ENCODE measurements at regions not wholly inside any gene's neighbourhood (a gene's known extent, or its start where the extent isn't known, plus 50 kb on each side); places are given as distances from the start of the nearest gene placed in this dataset.
"Not testable (repeated sequence)": the region's sequence is repeated elsewhere in the genome, so short reads cannot be mapped to it uniquely, and the experiment has no call there.

DNA sequence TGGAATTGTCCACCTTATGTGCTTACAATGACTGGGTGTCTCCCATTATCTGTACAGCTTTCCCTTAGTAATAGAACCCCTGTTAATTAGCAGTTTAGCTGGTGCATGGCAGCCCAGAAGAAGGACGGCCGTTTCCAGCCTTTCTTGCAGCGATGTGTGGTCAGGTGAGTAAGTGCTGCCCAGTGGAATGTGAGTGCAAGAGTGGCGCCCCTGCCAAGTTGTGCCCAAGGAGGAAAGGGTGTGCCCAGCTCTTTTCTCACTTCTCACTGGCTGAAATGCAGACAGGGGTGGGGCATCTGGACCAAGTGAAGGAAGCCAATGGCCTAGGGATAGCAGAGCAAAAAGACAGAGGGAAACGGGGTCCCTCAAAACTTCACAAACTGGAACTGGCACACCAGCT is 296.8 kb downstream of the PREX1 start:
- no peak for DNase-seq (ENCODE audit: low spot score)

DNA sequence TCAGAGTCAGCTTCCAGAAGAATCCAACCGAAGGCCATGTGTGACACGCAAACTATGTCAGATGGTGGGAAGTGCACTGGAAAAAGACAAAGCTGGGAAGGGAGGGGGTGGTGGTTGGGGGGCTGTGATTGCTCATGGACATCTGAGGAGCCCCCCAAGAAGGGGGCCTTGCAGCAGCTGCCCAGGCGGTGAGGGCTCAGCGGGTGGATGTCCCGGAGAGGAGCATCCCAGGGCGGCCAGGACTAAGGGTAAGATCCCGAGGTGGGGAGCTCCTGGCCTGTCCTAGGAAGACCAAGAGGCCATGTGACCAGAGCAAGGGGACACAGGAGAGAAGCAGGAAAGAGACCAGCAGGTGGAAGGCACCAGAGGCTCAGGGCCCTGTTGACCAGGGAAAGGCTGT is 299.5 kb downstream of the PREX1 start:
- no peak for DNase-seq (ENCODE audit: low spot score)

DNA sequence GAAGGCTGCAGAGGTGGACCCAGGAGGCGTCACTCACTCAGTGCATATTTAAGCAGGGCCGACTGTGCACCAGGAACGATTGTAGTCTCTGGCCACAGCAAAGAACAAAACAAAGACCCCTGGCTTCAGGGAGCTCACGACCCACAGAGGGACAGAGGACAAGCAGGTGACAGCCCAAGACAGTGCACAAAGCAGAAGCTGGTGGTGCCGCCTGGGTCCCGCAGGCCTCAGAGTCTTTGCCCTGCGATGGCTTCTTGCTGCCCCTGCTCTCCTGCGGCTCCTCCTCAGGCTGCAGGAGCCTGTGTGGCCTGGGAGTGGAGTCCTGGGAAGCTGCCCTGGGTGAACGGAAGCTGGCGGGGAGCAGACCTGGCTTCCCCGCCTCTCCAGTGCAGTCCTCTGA is 300.0 kb downstream of the PREX1 start:
- DNase-seq (ENCODE audit: low spot score), result no peak

DNA sequence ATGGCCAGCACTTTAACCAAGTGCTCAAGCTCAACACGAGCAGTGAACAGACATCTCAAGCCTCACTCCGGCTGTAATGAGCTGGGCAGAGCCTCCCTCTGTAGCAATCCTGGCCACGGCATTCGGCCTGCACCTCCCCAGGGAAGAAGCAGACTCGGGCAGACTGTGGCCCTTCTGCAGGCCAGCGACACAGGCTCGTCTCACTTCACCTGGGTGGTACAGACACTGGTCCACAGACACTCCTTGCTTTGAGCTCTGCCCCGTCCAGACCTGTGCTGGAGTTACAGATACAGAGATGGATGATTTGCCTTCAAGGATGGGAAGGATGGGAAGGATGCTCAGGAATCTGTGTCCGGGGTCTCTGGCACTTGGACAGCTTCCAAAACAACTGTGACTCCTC is 300.9 kb downstream of the PREX1 start:
- DNase-seq (ENCODE audit: low spot score), result no peak

DNA sequence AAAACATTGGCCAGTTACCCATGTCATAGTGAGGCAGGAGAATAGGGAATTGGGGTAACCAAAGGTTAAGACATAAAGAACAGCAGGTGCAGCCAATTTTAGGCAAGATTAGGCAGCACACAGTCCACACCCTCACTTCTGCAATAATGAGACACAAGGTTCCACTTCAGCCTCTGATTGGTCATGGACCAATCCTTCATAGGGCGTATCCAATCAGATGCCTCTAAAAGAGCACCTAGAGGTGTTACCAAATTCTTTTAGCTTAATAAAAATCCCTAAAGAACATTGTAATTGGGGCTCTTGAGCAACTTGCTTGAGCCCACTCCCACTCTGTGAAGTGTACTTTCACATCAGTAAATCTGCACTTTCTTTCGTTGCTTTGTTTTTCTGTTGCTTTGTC is 302.4 kb downstream of the PREX1 start:
- peak; percentile 24 for DNase-seq (ENCODE audit: low spot score)

DNA sequence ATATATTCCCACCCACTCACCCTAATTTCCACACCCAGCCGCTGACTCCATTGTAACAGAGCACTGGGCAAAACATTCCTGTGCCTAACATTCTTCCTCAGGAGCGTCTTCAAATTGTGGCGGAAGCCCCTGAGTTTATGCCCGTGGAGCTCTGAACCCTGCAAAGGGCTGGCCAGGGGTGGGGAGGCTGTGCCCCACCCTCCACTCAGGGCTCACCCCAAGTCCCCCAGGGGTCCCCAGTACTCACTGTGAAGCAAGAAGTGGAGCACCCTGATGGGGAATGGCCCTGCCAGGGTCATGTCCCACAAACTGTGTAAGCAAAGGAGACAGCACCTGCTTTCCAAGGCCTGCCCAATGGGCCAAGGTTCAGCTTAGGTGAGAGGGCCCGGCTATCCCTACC is 303.2 kb downstream of the PREX1 start:
- no peak for DNase-seq (ENCODE audit: low spot score)

DNA sequence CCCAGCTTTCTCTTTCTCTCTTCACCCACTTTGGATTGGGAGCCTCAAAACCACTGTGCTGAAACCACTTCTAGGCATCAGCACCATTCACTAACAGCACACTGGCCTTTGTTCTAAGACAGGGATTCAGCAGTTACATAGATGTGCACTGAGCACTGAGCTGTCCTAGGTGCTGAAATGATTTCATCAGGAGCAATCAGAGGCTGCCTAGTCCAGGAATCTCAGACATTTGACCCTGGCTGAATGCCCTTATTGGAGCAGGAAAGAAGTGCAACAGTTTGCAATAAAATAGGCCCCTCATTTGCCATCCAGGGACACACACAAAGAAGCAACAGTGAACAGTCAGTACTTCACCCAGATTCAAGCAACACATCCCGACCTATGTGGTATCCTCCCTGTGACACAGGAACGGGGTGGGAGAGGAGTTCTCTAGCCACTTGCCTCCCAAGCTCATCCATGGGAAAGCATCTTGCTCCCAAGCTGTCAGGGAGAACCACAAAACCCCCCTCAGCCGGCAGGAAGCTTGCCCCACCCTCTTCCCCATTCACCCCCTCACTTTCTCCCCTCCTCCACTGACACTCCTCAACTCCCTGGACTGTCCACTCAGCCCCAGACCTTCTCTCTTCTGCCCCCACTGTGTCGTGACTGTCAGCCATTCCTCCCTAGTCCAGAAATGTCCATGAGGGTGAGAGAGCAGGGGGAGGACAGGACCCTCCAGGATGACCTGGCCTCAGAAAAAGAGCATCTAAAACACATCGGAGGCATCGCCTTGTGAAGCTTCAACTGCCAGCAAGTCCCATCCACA is 304.4 kb downstream of the PREX1 start:
- DNase-seq (ENCODE audit: low spot score), result peak; percentile 53

DNA sequence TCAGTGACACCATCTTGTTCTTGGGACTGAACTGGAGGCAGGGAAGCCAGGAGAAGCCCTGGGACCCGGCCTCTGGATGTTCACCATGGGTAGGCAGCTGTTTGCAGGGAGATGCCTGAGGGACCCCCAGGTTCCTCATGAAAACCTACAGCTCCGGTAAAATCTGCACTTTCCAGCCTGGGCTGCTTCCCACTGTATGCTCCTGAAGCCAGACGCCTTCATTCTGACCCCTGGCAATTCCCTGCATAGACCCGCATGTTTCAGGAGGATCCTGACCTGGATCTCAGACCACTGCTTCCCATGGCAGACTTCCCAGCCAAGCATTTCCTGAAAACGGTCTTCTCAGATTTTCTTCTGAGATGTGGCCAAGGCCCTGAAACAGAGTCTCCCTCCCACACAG is 306.7 kb downstream of the PREX1 start:
- DNase-seq (ENCODE audit: low spot score), result no peak

DNA sequence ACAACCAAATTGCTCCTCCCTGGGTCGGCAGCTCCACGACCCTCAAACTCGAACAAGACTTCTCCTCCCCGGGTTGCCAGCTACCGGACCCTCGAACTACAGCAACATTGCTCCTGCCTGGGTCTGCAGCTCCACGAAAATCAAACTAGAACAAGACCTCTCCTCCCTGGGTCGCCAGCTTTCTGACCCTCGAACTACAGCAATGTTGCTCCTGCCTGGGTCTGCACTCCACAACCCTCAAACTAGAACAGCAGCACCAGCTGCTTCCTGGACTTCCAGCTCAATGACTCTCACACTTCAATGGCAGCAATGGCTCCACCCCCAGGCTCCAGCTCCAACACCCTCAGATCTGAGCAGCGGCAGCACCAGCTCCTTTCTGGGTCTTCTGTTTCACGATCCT is 311.6 kb downstream of the PREX1 start:
- DNase-seq (ENCODE audit: low spot score), result peak; percentile 12

DNA sequence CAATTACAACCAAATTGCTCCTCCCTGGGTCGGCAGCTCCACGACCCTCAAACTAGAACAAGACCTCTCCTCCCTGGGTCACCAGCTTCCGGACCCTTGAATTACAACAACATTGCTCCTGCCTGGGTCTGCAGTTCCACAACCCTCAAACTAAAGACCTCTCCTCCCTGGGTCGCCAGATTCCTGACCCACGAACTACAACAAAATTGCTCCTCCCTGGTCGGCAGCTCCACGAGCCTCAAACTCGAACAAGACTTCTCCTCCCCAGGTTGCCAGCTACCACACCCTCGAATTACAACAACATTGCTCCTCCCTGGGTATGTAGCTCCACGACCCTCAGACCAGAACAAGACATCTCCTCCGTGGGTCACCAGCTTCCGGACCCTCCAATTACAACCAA is 313.2 kb downstream of the PREX1 start:
- not testable (repeated sequence) for DNase-seq (ENCODE audit: low spot score)

DNA sequence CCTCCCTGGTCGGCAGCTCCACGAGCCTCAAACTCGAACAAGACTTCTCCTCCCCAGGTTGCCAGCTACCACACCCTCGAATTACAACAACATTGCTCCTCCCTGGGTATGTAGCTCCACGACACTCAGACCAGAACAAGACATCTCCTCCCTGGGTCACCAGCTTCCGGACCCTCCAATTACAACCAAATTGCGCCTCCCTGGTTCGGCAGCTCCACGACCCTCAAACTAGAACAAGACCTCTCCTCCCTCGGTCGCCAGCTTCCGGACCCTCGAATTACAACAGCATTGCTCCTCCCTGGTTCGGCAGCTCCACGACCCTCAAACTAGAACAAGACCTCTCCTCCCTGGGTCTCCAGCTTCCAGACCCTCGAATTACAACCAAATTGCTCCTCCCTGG is 315.3 kb downstream of the PREX1 start:
- DNase-seq (ENCODE audit: low spot score), result not testable (repeated sequence)

DNA sequence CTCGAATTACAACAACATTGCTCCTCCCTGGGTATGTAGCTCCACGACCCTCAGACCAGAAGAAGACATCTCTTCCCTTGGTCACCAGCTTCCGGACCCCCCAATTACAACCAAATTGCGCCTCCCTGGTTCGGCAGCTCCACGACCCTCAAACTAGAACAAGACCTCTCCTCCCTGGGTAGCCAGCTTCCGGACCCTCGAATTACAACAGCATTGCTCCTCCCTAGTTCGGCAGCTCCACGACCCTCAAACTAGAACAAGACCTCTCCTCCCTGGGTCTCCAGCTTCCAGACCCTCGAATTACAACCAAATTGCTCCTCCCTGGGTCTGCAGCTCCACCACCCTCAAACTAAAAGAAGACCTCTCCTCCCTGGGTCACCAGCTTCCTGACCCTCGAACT is 322.7 kb downstream of the PREX1 start:
- not testable (repeated sequence) for DNase-seq (ENCODE audit: low spot score)

DNA sequence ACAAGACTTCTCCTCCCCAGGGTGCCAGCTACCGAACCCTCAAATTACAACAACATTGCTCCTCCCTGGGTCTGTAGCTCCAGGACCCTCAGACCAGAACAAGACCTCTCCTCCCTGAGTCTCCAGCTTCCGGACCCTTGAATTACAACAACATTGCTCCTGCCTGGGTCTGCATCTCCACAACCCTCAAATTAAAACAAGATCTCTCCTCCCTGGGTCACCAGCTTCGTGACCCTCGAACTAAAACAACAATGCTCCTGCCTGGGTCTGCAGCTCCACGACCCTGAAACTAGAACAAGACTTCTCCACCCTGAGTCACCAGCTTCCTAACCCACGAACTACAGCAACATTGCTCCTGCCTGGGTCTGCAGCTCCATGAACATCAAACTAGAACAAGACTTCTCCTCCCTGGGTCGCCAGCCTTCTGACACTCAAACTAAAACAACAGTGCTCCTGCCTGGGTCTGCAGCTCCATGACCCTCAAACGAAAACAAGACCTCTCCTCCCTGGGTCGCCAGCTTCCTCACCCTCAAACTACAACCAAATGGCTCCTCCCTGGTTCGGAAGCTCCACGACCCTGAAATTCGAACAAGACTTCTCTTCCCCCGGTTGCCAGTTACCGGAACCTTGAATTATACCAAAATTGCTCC is 324.5 kb downstream of the PREX1 start:
- DNase-seq (ENCODE audit: low spot score), result no peak

DNA sequence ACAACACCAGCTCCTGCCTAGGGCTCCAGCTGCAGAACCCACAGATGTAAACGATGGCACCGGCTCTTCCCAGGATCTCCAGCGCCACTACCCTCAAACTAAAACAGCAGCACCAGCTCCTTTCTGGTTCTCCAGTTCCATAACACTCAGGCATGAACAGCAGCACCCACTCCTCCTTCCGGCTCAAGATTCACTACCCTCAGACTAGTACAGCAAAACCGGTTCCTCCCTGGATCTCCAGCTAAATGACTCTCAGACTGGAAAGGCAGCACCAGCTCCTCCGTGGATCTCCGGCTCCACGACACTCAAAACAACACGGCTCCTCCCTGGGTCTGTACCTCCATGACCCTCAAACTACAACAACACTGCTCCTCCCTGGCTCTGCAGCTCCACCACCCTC is 325.0 kb downstream of the PREX1 start:
- no peak for DNase-seq (ENCODE audit: low spot score)

DNA sequence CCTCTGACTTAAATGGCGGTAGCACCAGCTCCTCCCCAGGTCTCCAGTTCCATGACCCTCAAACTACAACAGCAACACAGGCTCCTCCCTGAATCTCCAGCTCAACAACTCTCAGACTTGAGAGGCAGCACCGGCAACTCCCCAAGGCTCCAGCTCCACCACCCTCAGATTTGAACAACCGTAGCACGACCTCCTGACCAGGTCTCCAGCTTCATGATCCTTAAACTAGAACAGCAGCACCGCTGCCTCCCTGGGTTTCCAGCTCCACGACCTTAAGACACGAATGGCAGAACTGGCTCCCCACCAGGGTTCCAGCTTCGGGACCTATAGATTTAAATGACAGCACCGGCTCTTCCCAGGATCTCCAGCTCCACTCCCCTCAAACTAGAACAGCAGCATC is 325.8 kb downstream of the PREX1 start:
- no peak for DNase-seq (ENCODE audit: low spot score)

DNA sequence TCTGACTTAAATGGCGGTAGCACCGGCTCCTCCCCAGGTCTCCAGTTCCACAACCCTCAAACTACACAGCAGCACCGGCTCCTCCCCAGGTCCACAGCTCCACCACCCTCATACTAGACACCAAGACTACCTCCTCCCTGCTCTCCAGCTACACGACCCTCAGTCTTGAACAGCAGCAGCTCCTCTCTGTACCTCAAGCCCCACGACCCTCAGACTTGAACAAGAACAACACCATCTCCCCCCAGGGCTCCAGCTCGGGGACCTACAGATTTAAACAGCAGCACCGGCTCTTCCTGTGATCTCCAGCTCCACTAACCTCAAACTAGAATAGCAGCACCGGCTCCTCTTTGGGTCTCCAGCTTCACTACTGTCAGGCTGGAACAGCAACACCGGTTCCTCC is 326.9 kb downstream of the PREX1 start:
- DNase-seq (ENCODE audit: low spot score), result not testable (repeated sequence)

DNA sequence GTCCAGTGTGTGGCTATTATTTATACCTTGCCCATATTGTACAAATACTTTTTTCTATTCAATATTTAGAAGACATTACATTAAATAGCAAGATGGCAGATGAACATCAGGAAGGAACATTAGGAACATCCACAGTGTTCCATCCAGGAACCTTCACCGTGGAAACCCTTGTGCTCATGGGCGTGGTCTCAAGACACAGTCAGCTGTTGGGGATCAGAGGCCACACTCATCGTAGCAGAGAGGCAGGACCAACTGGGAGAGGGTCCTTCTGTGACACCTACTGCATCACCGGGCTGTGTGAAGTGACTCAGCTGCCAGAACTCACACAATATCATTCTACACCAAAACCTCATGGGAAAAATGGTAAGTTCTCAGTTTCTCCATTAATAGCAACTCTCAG is 328.9 kb downstream of the PREX1 start:
- DNase-seq (ENCODE audit: low spot score), result not testable (repeated sequence)

DNA sequence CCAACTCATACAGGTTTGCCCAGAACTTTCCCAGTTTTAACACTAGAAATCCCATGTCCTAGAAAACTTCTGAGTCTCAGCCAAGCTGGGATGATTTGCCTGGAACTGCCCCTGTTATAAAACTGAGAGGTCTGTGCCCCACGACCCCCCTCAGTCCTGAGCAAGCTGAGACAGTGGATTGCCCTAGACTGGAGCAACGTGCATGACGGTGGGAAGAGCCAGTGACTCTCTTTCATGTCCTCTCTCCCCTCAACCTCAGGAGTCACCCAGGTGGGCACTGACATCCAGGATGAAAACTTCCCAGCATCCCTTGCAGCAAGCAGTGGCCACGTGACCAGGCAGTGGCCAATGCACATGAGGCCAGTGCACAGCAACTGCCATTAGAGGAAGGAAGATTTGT is 329.7 kb downstream of the PREX1 start:
- DNase-seq (ENCODE audit: low spot score), result not testable (repeated sequence)

DNA sequence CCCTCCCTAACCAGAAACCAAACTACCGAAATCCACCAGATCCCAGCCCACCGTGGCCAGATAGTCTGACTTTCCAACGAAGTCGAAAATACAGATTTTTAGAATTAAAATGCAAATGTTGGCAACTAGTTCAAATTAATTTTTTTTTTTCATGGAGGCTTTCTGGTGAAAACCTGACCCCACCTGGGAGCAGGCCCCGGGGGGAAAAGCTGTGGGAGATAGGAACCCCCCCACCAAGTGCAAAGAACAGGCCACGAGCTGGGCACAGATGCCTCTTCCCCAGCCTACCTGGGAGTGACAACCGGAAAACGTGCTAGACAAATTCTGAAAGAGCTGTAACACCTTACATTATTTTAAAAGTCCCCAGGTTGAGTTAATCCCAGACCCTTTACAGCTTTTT is 333.8 kb downstream of the PREX1 start:
- DNase-seq (ENCODE audit: low spot score), result no peak

DNA sequence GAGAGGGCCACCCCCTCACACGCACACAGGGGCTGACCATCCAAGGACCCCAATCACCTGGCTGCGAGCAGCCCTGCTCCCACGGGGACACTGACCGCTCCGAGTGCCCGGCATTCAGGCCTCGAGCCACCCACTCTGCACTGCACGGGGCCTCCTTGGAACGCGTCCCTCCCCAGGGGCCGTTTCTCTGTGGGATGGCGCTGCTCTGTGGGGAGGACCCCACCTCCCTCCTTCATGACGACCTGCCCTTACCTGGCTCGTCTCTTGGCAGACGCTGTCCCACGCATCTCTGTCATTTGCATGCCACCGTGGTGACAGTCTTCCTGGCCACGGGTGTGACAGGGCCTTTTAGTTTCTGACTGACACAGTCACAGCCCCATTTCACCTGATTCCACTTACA is 334.5 kb downstream of the PREX1 start:
- DNase-seq (ENCODE audit: low spot score), result not testable (repeated sequence)

DNA sequence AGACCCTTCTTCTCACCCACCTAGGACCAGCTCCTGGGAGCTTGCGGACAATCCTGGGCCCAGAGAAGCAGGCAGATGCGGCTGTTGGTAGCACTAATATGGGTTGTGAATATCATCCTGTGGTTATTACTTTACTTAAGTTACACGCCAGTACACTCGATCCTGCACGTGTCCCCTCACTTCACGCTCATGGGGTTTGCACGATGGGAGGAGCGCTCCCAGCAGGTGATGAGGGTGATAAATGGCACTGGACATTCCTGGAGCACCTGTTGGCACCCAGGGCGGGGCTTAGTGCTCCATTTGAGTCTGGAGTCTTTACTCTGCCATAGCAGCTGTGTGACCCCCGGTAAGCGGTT is 335.1 kb downstream of the PREX1 start:
- no peak for DNase-seq (ENCODE audit: low spot score)

DNA sequence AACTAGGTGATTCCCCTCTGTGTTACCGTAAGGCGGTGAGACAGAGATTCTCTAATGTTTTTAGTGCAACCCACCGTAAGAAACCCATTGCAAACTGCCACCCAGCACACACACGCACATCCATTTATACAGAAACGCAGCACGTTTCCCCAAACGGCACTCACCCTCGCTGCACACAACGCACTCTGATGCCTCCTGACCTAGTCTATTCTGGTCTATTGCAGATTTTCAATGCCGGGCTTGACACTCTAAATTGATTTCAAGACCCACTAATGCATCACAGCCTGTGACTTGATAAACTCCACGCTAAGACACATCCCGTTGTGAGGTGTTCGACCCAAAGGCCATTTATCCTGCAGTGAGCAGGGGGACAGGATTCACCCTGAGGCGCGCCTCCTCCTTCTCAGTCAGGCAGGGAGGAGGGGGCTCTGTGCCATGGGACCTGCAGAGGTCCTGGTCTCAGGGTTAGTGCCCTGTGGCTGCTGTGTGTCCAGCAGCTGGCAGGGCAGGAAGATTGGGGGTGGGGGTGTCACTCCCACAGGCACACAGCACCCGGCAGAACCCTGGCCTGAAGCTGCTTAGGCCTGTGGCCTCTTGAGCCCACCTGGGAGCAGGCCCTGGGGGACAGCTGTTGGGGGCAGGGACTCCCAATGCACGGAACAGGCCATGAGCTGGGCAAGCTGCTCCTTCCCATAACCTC is 335.6 kb downstream of the PREX1 start:
- DNase-seq (ENCODE audit: low spot score), result no peak

Data from NAMALWA (cell line).